GM12865 (cell line): ENCODE measurements at regions not wholly inside any gene's neighbourhood (a gene's known extent, or its start where the extent isn't known, plus 50 kb on each side); places are given as distances from the start of the nearest gene placed in this dataset.
"Not testable (repeated sequence)": the region's sequence is repeated elsewhere in the genome, so short reads cannot be mapped to it uniquely, and the experiment has no call there.

Source experiments
- DNase-seq: peaks from one replicate; pipeline ENCODE4 v3.0.0; 2010; ENCODE audit warnings: low read depth
- H3K4me3 ChIP-seq: 2 replicates; pipeline ENCODE4 v1.5.1; 2011; ENCODE audit warnings: mild to moderate bottlenecking, low read depth, low read length, control low read depth

GRCh38 chr7:150113301-150113700, 209.9 kb upstream of the LRRC61 start:
- not testable (repeated sequence) for H3K4me3 ChIP-seq, DNase-seq

- not testable (repeated sequence) for H3K4me3 ChIP-seq, DNase-seq
Measured at GRCh38 chr7:150114591-150114990, 208.6 kb upstream of the LRRC61 start.

DNA sequence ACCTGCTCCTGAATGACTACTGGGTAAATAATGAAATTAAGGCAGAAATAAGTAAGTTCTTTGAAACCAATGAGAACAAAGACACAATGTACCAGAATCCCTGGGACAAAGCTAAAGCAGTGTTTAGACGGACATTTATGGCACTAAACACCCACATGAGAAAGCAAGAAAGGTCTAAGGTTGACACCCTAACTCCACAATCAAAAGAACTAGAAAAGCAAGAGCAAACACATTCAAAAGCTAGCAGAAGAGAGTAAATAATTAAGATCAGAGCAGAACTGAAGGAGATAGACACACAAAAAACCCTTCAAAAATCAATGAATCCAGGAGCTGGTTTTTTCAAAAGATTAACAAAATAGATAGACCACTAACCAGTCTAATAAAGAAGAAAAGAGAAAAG, 203.2 kb upstream of the LRRC61 start:
- H3K4me3 ChIP-seq, DNase-seq: not testable (repeated sequence)

GRCh38 chr7:150125831-150126230, 197.3 kb upstream of the LRRC61 start:
- not testable (repeated sequence) for H3K4me3 ChIP-seq, DNase-seq

GRCh38 chr7:150134451-150134850, 188.7 kb upstream of the LRRC61 start:
- H3K4me3 ChIP-seq, DNase-seq: not testable (repeated sequence)

GRCh38 chr7:150135620-150136190, 187.4 kb upstream of the LRRC61 start:
- not testable (repeated sequence) for H3K4me3 ChIP-seq, DNase-seq

- H3K4me3 ChIP-seq, DNase-seq: not testable (repeated sequence)
Measured at GRCh38 chr7:150139840-150140239, 183.3 kb upstream of the LRRC61 start.

DNA sequence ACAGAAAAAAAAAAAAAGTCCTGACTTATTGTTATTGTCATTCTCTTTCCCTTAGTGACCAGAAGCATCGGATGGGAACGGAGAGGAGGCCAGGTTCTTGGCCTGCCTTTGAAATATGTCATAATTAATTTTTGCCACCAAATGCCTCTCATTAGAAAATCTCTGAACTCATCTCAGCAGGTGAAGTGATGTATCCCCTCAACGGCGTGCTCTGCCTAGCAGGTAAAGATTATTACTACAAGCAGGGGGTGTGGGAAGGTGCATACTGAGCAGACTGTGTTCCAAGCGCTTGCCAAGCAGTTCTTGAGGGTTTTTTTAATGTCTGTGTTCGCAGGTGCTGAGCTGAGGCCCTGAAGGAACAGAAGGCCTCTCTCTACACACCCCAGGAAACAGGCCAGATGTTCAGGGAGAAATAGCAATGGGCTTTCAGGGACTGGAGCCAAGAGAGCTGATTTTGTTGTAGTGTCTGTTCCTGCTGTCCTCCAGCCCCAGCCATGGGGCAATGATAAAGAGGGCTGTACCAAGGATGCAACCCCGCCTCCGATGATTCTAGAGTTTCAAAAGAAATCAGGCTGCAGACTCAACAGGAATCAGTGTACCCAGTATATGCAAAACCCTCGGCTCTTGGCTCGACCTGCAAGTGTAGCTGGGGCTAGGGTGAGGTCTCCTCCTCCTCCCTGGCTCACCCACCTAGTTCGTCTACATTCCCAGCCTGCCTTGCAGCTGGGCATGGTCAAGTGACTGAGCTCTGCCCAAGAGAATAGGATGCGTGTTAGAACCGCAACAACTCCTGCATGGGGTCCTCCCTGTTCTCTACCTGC, 181.4 kb upstream of the LRRC61 start:
- not testable (repeated sequence) for H3K4me3 ChIP-seq, DNase-seq

GRCh38 chr7:150146124-150146523, 177.0 kb upstream of the LRRC61 start:
- not testable (repeated sequence) for DNase-seq, H3K4me3 ChIP-seq

GRCh38 chr7:150147524-150147923, 175.6 kb upstream of the LRRC61 start:
- not testable (repeated sequence) for DNase-seq

DNA sequence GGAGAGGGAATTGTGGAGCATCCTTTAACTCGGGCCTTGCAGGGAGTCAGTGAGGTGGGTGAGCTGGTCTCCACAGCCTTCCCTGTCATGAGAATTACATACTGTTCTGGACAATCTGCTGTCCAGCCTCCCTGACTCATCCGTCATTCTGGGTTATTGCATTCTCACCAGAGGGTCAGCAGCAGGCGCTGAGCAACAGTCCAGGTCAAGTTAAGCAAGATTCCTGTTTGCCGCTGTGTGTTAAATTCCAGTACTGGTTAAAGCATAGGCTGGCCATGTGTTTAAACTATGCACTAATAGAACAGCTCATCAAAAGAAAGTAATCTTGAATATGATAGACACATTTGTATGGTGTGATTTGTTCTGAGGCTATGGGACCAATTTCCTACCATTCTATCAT, 167.1 kb upstream of the LRRC61 start:
- H3K4me3 ChIP-seq, DNase-seq: not testable (repeated sequence)

More at GRCh38 chr7:150147524-150147923, 175.6 kb upstream of the LRRC61 start:
- H3K4me3 ChIP-seq: not testable (repeated sequence)

DNA sequence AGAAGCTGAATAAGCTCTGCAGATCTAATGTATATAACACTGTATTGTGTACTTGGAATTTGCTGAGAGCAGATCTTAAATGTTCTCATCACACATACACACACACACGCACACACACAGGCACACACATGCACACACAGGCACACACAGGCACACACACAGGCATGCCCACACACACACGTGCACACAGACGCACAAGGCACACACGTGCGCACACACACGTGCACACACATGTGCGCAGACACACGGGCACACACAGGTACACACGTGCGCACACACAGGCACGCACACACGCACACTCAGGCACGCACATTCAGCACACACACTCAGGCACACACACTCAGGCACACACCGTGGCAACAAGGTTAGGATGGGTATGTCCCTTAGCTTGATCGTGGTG, 164.5 kb upstream of the LRRC61 start:
- not testable (repeated sequence) for DNase-seq, H3K4me3 ChIP-seq

- DNase-seq, H3K4me3 ChIP-seq: not testable (repeated sequence)
Measured at GRCh38 chr7:150169515-150169914, 153.6 kb upstream of the LRRC61 start.

DNA sequence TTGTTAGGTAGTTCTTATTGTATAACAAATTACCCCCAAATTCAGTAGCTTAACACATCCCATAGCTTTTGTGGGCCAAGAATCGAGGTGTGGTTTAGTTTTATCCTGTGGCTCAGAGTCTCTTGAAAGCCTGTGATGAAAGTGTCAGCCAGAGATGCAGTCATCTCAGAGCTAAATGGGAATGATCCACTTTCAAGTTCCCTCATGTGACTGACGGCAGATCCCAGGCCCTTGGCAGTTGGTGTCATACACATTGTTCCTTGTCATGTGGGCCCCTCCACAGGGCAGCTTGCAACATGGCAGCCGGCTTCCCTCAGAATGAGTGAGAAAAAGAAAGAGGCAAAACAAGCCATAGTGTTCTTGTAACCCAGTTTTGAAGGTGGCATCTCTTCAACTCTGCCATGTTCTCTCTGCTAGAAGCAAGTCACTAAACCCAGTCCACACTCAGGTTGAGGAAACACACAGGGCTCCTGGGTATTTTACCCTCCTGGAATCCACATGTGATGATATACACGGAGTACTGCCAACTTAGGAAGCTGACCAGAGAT, 153.1 kb upstream of the LRRC61 start:
- not testable (repeated sequence) for DNase-seq, H3K4me3 ChIP-seq

GRCh38 chr7:150183602-150184001, 139.6 kb upstream of the LRRC61 start:
- not testable (repeated sequence) for DNase-seq, H3K4me3 ChIP-seq

DNA sequence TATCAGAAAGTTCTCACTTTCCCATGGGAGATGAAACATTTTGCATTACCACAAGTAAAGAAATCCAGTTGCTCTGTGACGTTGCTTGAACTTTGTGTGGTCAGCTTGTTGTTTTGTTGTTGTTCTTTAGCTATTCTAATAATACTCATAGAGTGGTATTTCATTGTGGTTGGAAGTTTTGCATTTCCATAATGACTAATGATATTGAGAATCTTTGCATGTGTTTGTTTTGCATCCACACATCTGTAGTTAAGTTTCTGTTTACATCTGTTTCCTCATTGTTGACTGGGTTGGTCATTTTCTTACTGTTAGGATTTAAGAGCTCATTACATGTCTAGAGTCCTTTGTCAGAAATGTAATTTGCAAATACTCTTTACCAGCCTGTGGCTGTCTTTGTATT, 133.2 kb upstream of the LRRC61 start:
- DNase-seq: peak; percentile 59
- H3K4me3 ChIP-seq: not testable (repeated sequence)

GRCh38 chr7:150192541-150192940, 130.6 kb upstream of the LRRC61 start:
- H3K4me3 ChIP-seq, DNase-seq: not testable (repeated sequence)

DNA sequence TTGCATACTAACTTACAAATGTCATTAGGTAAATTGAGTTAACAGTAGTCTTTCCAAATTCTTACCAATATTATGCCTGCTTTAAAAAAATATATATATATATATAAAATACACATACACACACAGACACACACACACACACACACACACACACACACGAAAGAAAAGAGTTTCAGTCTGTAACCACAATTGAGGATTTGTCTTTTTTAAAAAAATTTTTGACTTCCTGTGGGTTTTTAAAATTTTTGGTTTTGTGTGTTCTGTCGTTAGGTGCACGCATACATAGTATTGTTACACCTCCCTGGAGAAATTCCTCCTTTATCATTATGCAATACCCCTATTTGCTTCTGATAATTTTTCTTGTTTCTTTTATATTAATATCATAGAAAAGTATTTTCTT, 129.3 kb upstream of the LRRC61 start:
- DNase-seq: peak; percentile 32
- not testable (repeated sequence) for H3K4me3 ChIP-seq
